RCC 7860 (cell line): ENCODE measurements at regions not wholly inside any gene's neighbourhood (a gene's known extent, or its start where the extent isn't known, plus 50 kb on each side); places are given as distances from the start of the nearest gene placed in this dataset.
A peak's percentile ranks its signal among the peaks of the same experiment; 100 is the strongest.

Experiments
- DNase-seq: peaks from one replicate; pipeline ENCODE4 v3.0.0-alpha.2; 2015; ENCODE audit warnings: low spot score
- FAIRE-seq: peaks from 2 replicates; lab custom pipeline; 2012; peaks lifted over from hg19 to GRCh38; lab: Jason Lieb, UNC

DNA sequence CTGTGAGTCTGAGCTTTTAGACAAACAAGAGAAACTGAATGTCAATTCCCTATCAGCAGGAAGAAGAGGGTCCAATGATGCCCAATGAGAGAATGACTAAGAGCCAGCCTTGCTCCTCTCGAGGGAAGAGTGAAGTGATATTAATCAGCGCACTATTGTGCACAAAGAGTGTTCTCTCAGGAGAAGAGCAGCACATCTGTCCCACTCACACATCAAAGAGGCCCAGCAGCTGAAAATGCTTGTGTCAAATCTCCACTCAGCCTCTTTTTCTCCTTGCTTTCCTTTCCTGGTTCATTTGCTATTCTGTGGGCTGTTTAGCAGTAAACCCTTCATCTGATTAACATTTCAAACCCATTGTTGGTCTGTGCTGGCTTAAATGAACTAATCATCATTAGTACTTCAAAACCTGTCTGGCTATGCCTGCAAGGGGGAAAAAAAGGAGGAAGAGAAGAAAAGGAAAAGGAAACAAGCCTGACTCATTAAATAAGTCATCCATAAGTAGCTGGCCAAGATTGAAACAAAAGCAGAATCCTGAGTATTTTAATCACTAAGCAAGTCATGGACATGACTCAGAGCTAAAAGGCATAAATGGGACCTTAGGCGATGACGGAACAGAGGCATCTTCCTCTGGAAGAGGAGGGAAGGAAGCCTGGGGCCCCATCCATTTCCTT lies 912.7 kb downstream of the TUSC7 start:
- DNase-seq (peak; percentile 91), FAIRE-seq (peak; percentile 96)

- no peak for DNase-seq
- no peak for FAIRE-seq
Observed at GRCh38 chr3:117624424-117624823, 914.8 kb downstream of the TUSC7 start.

DNA sequence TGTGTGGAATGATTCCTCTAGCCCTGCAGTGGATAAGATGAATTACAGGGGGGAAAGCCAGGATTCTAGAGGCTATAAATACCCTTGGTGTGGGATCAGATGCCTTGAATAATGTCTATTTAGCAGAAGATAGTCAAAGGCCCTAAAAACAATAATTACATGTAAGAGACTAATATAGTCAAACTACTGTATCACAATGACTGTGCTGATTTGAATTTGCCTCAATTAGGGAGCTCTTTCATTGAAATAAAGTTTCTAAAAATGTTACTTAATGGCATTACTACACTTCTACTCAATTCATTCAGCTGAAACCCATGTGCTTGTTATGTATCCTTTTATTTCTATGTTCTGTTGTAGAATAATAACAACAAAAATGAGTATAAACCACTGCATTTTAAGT lies 915.6 kb downstream of the TUSC7 start:
- no peak for FAIRE-seq

GRCh38 chr3:117626577-117626976 lies 917.0 kb downstream of the TUSC7 start:
- DNase-seq: no peak
- no peak for FAIRE-seq

More for the DNA sequence above, 915.6 kb downstream of the TUSC7 start:
- DNase-seq: no peak

- no peak for FAIRE-seq
- no peak for DNase-seq
Observed at GRCh38 chr3:117628823-117629291, 919.3 kb downstream of the TUSC7 start.

- DNase-seq (no peak), FAIRE-seq (no peak)
Observed at GRCh38 chr3:117629505-117629904, 919.9 kb downstream of the TUSC7 start.

DNA sequence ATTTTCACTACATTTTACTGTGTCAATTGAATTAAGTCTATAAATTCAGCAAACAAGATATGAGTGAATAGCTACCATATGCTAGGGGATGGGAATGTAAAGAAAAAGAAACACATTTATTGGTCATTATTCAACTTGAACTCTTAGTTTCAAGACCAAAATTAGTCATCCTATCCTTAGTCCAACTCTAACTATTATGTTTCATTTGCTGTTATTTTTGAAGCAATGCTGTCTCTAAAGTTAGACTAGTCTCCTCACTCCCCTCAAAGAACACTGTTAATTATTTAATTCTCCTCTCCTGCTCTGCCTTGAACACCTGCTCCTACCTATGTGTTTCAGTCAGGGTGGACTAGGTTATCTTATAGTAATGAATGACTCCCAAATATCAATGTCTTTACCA lies 920.9 kb downstream of the TUSC7 start:
- no peak for DNase-seq
- no peak for FAIRE-seq

GRCh38 chr3:117630885-117631284 lies 921.3 kb downstream of the TUSC7 start:
- FAIRE-seq (no peak), DNase-seq (no peak)

GRCh38 chr3:117631781-117632180 lies 922.2 kb downstream of the TUSC7 start:
- no peak for FAIRE-seq
- no peak for DNase-seq

DNA sequence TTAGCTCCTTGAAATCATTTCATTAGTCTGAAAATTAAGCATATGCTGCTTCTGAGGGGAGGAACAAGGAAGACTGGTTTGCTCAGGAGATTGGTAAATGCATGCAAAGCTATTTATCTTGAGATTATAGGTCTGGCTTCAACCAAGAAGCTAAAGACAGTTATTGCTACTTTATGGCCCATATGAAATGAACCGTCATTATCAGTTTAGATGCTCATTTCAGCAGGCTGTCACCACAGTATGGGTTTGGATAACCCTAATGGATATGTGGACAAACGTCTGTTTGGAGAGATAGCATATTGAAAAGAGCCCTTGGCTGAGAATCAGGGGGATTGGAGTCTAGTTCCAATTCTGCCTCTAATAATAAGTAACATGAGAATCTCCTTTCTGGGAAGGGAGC lies 922.6 kb downstream of the TUSC7 start:
- DNase-seq (no peak), FAIRE-seq (no peak)

DNA sequence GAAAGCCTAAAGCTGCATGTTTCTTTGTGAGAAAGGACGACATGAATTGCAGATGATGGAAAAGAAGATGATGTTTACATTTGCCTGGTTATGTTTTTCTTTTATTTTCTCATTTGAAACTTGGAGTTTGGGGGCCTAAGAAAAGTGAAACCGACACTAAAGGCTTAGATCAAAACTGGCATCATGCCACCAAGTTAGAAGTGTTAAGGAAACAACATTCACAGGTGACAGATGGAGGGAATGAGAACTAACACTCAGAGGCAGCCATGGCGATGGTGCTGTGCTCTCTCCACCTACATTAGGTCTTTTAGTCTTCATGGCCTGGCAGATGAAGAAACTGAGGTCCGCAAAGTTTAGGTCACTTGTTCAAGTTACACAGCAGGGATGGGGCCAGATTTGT lies 923.6 kb downstream of the TUSC7 start:
- DNase-seq (no peak), FAIRE-seq (no peak)

DNA sequence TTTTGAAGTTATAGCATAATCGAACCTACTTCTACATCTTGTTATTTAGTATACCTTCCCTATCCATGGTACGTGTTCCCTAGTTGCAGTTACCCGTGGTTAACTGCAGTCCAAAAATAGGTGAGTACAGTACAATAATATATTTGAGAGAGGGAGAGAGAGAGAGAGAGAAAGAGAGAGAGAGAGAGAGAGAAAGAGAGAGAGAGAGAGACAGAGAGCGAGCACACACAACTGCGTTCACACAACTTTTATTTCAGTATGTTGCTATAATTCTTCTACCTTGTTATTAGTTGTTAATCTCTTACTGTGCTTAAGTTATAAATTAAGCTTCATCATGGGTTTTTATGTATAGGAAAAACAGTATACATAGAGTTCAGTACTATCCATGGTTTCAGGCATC lies 928.1 kb downstream of the TUSC7 start:
- FAIRE-seq (no peak), DNase-seq (no peak)

GRCh38 chr3:117644203-117644602 lies 934.6 kb downstream of the TUSC7 start:
- DNase-seq (no peak), FAIRE-seq (no peak)

GRCh38 chr3:117645561-117646242 lies 936.1 kb downstream of the TUSC7 start:
- DNase-seq (peak; percentile 13), FAIRE-seq (no peak)

- no peak for DNase-seq
- no peak for FAIRE-seq
Observed at GRCh38 chr3:117647435-117647834, 937.9 kb downstream of the TUSC7 start.

DNA sequence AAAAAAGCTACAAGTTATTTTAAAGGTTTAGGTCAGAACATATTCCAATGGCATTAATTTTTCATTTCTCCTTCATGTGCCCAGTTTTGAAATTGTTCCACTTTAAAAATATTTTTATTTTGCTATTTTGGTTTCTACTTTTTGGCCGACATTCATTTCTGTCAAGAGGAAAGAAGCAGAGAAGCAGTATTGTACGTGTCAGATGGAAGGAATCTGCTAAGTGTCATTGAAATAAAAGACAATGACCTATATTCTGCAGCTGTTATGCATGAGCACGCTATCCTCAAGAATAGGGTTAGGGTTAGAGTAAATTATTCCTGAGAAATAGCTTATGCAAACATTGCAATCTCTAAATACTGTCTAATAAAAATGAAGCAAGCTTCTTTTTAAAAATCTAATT lies 941.7 kb downstream of the TUSC7 start:
- DNase-seq: no peak
- no peak for FAIRE-seq

GRCh38 chr3:117656391-117656790 lies 946.8 kb downstream of the TUSC7 start:
- DNase-seq (no peak), FAIRE-seq (no peak)

DNA sequence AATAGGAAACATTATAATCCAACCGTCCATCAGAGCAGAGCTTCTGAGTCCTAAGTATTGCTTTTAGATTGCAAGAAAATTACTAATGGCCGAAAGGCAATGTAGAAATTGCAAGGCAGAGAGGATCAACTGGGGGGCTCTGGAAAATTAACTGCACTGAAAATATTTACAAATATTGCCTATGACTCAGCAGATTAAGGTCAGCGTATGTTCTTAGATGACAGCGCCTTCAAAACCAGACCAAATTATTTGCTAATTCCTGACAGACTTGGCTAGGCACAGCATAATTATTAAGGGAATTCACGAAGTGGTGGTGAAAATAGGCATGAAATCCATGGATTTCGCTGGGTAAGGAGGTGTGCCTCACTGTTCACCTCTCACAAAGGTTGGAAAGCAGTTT lies 947.7 kb downstream of the TUSC7 start:
- FAIRE-seq: no peak
- DNase-seq: no peak

GRCh38 chr3:117660941-117661817 lies 951.6 kb downstream of the TUSC7 start:
- DNase-seq (no peak), FAIRE-seq (no peak)

GRCh38 chr3:117661818-117662095 lies 952.2 kb downstream of the TUSC7 start:
- DNase-seq (no peak), FAIRE-seq (no peak)

GRCh38 chr3:117665296-117665695 lies 955.7 kb downstream of the TUSC7 start:
- DNase-seq: no peak
- no peak for FAIRE-seq

- no peak for DNase-seq
- FAIRE-seq: no peak
Observed at GRCh38 chr3:117666325-117666724, 956.7 kb downstream of the TUSC7 start.
